Activated CD4-positive, alpha-beta T cell treated with anti-CD3 and anti-CD28 coated beads for 36 hours (primary cell): ENCODE measurements at regions not wholly inside any gene's neighbourhood (a gene's known extent, or its start where the extent isn't known, plus 50 kb on each side); places are given as distances from the start of the nearest gene placed in this dataset.
"Not testable (repeated sequence)": the region's sequence is repeated elsewhere in the genome, so short reads cannot be mapped to it uniquely, and the experiment has no call there.

Source experiments
- ATAC-seq: fragments of 200-7000 bp; cut with Tn5 transposase; one replicate; pipeline ENCODE4 v1.10.0; 2021; ENCODE audit warnings: mild to moderate bottlenecking, moderate library complexity
- CTCF ChIA-PET: fragments of 350-600 bp; sonication (Branson Sonifier 250); formaldehyde crosslinking; loops from one replicate; lab custom pipeline; 2021; ENCODE audit warnings: antibody characterized with exemption; lab: Charles Lee
- POLR2A ChIA-PET: fragments of 350-600 bp; sonication (Branson Sonifier 250); formaldehyde crosslinking; loops from one replicate; lab custom pipeline; 2021; ENCODE audit warnings: antibody characterized with exemption, inconsistent platforms; lab: Charles Lee
- DNase-seq: peaks from one replicate; pipeline ENCODE4 v3.0.0-alpha.2; 2020
- H3K27ac Mint-ChIP-seq: one replicate; pipeline ENCODE4 v1.8.0; 2021; ENCODE audit warnings: mixed read lengths
- H3K27me3 Mint-ChIP-seq: one replicate; pipeline ENCODE4 v1.8.0; 2021; ENCODE audit warnings: mixed read lengths
- H3K36me3 Mint-ChIP-seq: one replicate; pipeline ENCODE4 v1.8.0; 2021; ENCODE audit warnings: low read depth, mixed read lengths
- H3K4me1 Mint-ChIP-seq: one replicate; pipeline ENCODE4 v1.8.0; 2021; ENCODE audit warnings: mixed read lengths
- H3K4me3 Mint-ChIP-seq: one replicate; pipeline ENCODE4 v1.8.0; 2021; ENCODE audit warnings: mild to moderate bottlenecking, moderate library complexity, mixed read lengths
- H3K9me3 Mint-ChIP-seq: one replicate; pipeline ENCODE4 v1.8.0; 2021; ENCODE audit warnings: low read depth, mixed read lengths
- intact Hi-C, 2 experiments: fragments of 100-400 bp; cut with DNase I in 1 of 2; cut with micrococcal nuclease in 1 of 2; formaldehyde crosslinking; loops; one replicate each; pipeline versions ENCODE4 v1.14.2 to v1.15.1; 2022 to 2024; cut with DNase I, micrococcal nuclease

DNA sequence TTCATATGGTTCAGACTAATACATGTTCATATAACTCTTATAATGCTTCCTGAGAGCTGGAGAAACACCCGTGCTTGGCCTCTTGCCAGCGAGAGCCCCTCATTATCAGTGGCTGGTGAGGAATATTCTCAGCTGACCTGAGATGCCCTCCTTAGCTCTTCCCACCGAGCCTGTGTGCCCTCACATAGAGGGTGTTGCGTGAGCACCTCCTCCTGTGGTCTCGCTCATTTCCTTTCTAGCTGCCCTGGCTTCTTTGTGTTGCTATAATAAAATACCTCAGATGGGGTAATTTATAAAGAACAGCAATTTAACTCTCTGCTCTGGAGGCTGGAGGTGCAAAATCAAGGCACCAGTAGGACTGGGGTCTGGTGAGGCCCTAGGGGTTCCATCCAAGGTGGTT is 80.5 kb upstream of the ALKAL2 start:
- peaks cover 5% of the 10 kb centered on the region for H3K9me3 Mint-ChIP-seq
- intact Hi-C loops = no loop called here
- CTCF ChIA-PET = interaction anchor here (0.7 kb wide), 1 partner anchor 99 kb away, joined by 3 read pairs; no protein-coding TSS in a partner anchor
- no peaks in the 10 kb centered on the region for H3K4me1 Mint-ChIP-seq
- no peak for DNase-seq
- POLR2A ChIA-PET = no interaction called here
- H3K36me3 Mint-ChIP-seq = no peaks in the 10 kb centered on the region
- peaks cover 19% of the 10 kb centered on the region for H3K27me3 Mint-ChIP-seq
- no peak overlapping the region for H3K27ac Mint-ChIP-seq
- no peak overlapping the region for H3K4me3 Mint-ChIP-seq
- no peak for ATAC-seq

- POLR2A ChIA-PET = no interaction called here
- peaks cover 5% of the 10 kb centered on the region for H3K9me3 Mint-ChIP-seq
- no peaks in the 10 kb centered on the region for H3K4me1 Mint-ChIP-seq
- intact Hi-C loops = no loop called here
- no peak overlapping the region for H3K4me3 Mint-ChIP-seq
- no peak for ATAC-seq
- DNase-seq = no peak
- H3K36me3 Mint-ChIP-seq = no peaks in the 10 kb centered on the region
- peaks cover 19% of the 10 kb centered on the region for H3K27me3 Mint-ChIP-seq
- CTCF ChIA-PET = no interaction called here
- no peak overlapping the region for H3K27ac Mint-ChIP-seq
Measured at GRCh38 chr2:367246-367645, 79.4 kb upstream of the ALKAL2 start.

- Mint-ChIP-seq H3K4me3 (no peak overlapping the region), H3K9me3 (peaks cover 5% of the 10 kb centered on the region), H3K27ac (no peak overlapping the region), H3K4me1 (no peaks in the 10 kb centered on the region), H3K27me3 (peaks cover 17% of the 10 kb centered on the region), H3K36me3 (no peaks in the 10 kb centered on the region)
- CTCF ChIA-PET = no interaction called here
- intact Hi-C loops = no loop called here
- POLR2A ChIA-PET = no interaction called here
- DNase-seq (no peak), ATAC-seq (no peak)
Measured at GRCh38 chr2:366706-367105, 78.8 kb upstream of the ALKAL2 start.

DNA sequence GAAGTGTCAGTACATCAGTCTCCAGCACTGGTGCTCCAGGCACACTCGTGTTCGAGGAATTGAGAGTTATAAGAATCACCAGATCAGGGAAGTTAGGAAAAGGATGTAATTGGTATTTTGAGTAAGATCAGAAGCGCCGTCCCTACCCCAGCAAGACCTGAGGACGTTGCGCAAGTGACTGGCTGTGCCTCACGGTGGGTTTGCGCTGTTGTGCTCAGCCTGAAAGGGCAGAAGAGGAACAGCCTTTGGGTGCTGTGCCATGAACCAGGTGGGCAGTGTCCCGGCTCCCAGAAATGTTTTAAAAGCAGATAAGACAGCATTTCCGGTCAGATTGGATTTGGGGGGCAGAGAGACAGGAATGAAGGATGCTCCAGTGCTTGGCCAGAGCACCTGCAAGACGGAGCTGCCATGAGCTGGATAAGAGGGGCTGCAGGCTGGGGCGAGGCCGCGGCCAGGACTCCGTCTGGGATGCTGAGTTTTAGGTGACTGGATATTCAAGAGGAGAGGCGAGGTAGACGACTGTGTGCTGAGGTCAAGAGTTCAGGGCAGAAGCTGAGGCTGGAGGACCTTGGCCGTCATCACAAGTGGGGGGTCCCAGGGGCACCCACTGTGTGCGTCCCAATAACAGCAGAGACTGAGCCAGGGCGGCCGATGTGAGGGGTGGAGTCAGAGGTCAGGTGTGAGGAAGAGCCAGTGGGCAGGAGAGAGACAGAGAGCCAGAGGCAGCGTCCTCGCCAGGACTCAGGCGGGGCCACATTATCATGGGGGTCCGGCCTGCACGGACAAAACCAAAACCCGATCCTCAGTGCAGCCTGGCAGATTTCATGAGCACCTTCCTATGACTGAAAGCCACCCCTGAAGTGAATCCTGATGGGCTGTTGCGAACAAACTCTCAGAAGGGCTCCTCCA is 77.7 kb upstream of the ALKAL2 start:
- intact Hi-C loops = no loop called here
- H3K4me1 Mint-ChIP-seq = no peaks in the 10 kb centered on the region
- POLR2A ChIA-PET = no interaction called here

DNA sequence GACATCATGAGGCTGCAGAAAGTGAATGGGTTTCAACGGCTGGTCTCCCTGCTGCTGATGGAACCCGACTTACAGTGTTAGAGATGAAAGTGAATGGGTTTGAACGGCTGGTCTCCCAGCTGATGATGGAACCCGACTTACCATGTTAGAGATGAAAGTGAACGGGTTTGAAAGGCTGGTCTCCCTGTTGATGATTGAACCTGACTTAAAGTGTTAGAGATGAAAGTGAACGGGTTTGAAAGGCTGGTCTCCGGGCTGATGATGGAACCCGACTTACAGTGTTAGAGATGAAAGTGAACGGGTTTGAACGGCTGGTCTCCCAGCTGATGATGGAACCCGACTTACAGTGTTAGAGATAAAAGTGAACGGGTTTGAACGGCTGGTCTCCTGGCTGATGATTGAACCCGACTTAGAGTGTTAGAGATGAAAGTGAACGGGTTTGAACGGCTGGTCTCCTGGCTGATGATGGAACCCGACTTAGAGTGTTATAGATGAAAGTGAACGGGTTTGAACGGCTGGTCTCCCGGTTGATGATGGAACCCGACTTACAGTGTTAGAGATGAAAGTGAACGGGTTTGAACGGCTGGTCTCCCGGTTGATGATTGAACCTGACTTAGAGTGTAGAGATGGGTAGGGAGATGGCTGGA is 76.1 kb upstream of the ALKAL2 start:
- Mint-ChIP-seq H3K4me3 (no peak overlapping the region), H3K4me1 (no peaks in the 10 kb centered on the region), H3K36me3 (no peaks in the 10 kb centered on the region), H3K27me3 (peaks cover 19% of the 10 kb centered on the region), H3K27ac (no peak overlapping the region), H3K9me3 (peaks cover 7% of the 10 kb centered on the region)
- no peak for ATAC-seq
- ChIA-PET CTCF (no interaction called here), POLR2A (no interaction called here)
- DNase-seq = no peak
- intact Hi-C loops = no loop called here

More for the DNA sequence above, 77.7 kb upstream of the ALKAL2 start:
- H3K36me3 Mint-ChIP-seq = no peaks in the 10 kb centered on the region
- no peak for DNase-seq
- CTCF ChIA-PET = no interaction called here
- no peak for ATAC-seq
- peaks cover 13% of the 10 kb centered on the region for H3K27me3 Mint-ChIP-seq
- peaks cover 5% of the 10 kb centered on the region for H3K9me3 Mint-ChIP-seq
- H3K4me3 Mint-ChIP-seq = no peak overlapping the region
- H3K27ac Mint-ChIP-seq = no peak overlapping the region

DNA sequence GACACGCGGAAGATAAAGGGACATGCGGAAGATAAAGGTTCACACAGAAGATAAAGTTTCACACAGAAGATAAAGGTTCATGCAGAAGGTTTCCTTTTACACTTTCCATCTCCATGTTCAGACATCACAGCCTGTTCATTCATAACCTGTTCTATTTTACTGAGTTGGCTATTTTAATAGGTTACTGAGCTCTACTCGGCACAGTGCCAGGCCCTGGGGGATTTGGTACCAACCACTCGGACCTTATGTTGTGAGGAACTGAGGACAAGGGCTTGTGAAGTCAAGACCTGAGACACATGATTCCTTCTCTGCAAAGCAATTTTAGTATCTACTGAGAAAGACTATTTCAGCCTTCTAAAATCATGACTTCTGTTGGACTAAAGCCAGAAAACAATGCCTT is 75.0 kb upstream of the ALKAL2 start:
- ATAC-seq = no peak
- POLR2A ChIA-PET = no interaction called here
- H3K4me3 Mint-ChIP-seq = no peak overlapping the region
- DNase-seq = no peak
- H3K9me3 Mint-ChIP-seq = peaks cover 7% of the 10 kb centered on the region
- peaks cover 20% of the 10 kb centered on the region for H3K27me3 Mint-ChIP-seq
- CTCF ChIA-PET = no interaction called here
- no peaks in the 10 kb centered on the region for H3K4me1 Mint-ChIP-seq
- H3K27ac Mint-ChIP-seq = no peak overlapping the region
- intact Hi-C loops = no loop called here
- H3K36me3 Mint-ChIP-seq = no peaks in the 10 kb centered on the region

- DNase-seq = no peak
- H3K27ac Mint-ChIP-seq = no peak overlapping the region
- CTCF ChIA-PET = no interaction called here
Measured at GRCh38 chr2:360124-360523, 72.2 kb upstream of the ALKAL2 start.

DNA sequence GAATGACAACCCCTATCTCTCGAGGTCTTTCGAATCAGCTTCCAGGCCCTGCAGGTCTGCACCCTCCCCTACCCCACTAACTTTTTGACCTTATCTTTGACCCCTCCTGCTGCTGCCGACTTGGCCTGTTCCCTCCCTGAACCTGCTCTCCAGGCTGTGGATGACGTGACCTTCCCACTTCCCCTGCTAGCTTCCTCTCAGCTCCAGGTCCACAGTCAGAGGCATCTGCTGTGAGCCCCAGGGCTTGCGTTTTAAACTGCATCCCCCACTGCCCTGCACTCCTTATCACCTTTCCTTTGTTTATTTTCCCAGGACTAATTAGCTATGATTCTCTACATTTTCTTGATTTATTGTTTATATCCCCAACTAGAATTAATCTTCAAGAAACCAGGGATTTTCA is 71.2 kb upstream of the ALKAL2 start:
- H3K9me3 Mint-ChIP-seq = peaks cover 6% of the 10 kb centered on the region
- POLR2A ChIA-PET = no interaction called here
- intact Hi-C loops = no loop called here
- CTCF ChIA-PET = interaction anchor here (0.6 kb wide), 1 partner anchor 278 kb away, joined by 3 read pairs; no protein-coding TSS in a partner anchor
- peaks cover 17% of the 10 kb centered on the region for H3K27me3 Mint-ChIP-seq
- H3K4me3 Mint-ChIP-seq = no peak overlapping the region
- no peaks in the 10 kb centered on the region for H3K36me3 Mint-ChIP-seq
- H3K4me1 Mint-ChIP-seq = no peaks in the 10 kb centered on the region
- H3K27ac Mint-ChIP-seq = no peak overlapping the region
- no peak for DNase-seq
- no peak for ATAC-seq

More at GRCh38 chr2:360124-360523, 72.2 kb upstream of the ALKAL2 start:
- Mint-ChIP-seq H3K36me3 (no peaks in the 10 kb centered on the region), H3K4me1 (no peaks in the 10 kb centered on the region), H3K9me3 (peaks cover 7% of the 10 kb centered on the region), H3K27me3 (peaks cover 16% of the 10 kb centered on the region), H3K4me3 (no peak overlapping the region)
- POLR2A ChIA-PET = no interaction called here
- no peak for ATAC-seq
- intact Hi-C loops = no loop called here

GRCh38 chr2:357811-358210 is 69.9 kb upstream of the ALKAL2 start:
- no peaks in the 10 kb centered on the region for H3K36me3 Mint-ChIP-seq
- ChIA-PET POLR2A (no interaction called here), CTCF (no interaction called here)
- intact Hi-C loops = no loop called here
- peaks cover 14% of the 10 kb centered on the region for H3K27me3 Mint-ChIP-seq
- H3K27ac Mint-ChIP-seq = no peak overlapping the region
- ATAC-seq = no peak
- H3K9me3 Mint-ChIP-seq = peaks cover 2% of the 10 kb centered on the region
- no peak overlapping the region for H3K4me3 Mint-ChIP-seq
- no peaks in the 10 kb centered on the region for H3K4me1 Mint-ChIP-seq
- DNase-seq = no peak

DNA sequence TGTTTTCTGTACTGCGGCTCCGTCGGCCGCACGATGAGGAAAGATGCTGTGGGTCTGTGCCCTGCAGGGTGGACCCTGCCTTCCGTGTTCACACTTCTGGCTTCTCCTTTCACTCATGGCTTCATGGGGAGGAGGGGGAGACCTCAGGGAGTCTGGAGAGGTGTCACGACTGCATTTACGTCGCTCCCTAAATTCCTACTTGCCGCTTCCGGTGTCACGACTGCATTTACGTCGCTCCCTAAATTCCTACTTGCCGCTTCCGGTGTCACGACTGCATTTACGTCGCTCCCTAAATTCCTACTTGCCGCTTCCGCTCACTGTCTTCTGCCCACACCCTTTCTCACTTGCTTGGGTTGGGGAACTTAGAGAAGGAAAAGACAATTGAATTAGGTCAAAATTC is 68.4 kb upstream of the ALKAL2 start:
- CTCF ChIA-PET, ATAC-seq, H3K36me3 Mint-ChIP-seq, H3K27ac Mint-ChIP-seq, POLR2A ChIA-PET, H3K4me3 Mint-ChIP-seq, intact Hi-C loops, H3K9me3 Mint-ChIP-seq, H3K4me1 Mint-ChIP-seq, DNase-seq: not testable (repeated sequence)
- H3K27me3 Mint-ChIP-seq = peaks cover 14% of the 10 kb centered on the region

DNA sequence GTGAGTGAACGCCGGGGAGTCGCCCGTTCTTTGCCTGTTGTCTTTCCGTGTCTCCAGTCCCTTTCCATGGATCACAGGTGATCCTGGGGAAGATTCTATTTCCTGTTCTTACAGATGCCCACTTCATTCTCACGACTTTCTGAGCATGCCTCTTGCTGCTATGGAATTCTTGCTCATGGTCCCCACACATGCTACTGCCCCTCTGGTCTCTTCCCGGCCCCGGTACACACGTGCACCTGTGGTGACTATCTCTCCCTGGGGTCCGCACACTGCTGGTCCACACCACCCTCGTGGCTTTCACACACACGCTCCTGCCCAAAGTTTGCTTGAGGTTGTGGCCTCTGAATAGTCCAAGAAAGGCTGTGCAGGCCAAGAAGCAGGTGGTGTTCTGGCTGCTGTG is 67.9 kb upstream of the ALKAL2 start:
- no peaks in the 10 kb centered on the region for H3K4me1 Mint-ChIP-seq
- H3K4me3 Mint-ChIP-seq = no peak overlapping the region
- ATAC-seq (no peak), DNase-seq (no peak)
- ChIA-PET POLR2A (no interaction called here), CTCF (no interaction called here)
- peaks cover 2% of the 10 kb centered on the region for H3K9me3 Mint-ChIP-seq
- H3K27me3 Mint-ChIP-seq = peaks cover 14% of the 10 kb centered on the region
- H3K27ac Mint-ChIP-seq = no peak overlapping the region
- intact Hi-C loops = no loop called here
- no peaks in the 10 kb centered on the region for H3K36me3 Mint-ChIP-seq

GRCh38 chr2:352696-353095 is 64.8 kb upstream of the ALKAL2 start:
- ChIA-PET POLR2A (no interaction called here), CTCF (no interaction called here)
- peaks cover 13% of the 10 kb centered on the region for H3K27me3 Mint-ChIP-seq
- no peaks in the 10 kb centered on the region for H3K9me3 Mint-ChIP-seq
- no peak overlapping the region for H3K4me3 Mint-ChIP-seq
- ATAC-seq (no peak), DNase-seq (no peak)
- intact Hi-C loops = no loop called here
- H3K4me1 Mint-ChIP-seq = no peaks in the 10 kb centered on the region
- H3K27ac Mint-ChIP-seq = no peak overlapping the region
- H3K36me3 Mint-ChIP-seq = no peaks in the 10 kb centered on the region
